Smooth muscle cell (in vitro differentiated cells): ENCODE measurements at regions not wholly inside any gene's neighbourhood (a gene's known extent, or its start where the extent isn't known, plus 50 kb on each side); places are given as distances from the start of the nearest gene placed in this dataset.

Experiments
- DNase-seq: peaks from one replicate; lab custom pipeline; 2025; ENCODE audit not compliant: unreplicated experiment; lab: John Stamatoyannopoulos, UW
- H2AFZ ChIP-seq: fragments of 200-600 bp; sonication (generic); 2 replicates; pipeline ENCODE4 v1.6.0; 2016; ENCODE audit warnings: antibody characterized with exemption, low read depth, mild to moderate bottlenecking
- H3F3A ChIP-seq: fragments of 200-600 bp; sonication (generic); 2 replicates; pipeline ENCODE4 v1.6.0; 2017; ENCODE audit warnings: antibody characterized with exemption, low read depth
- H3K27ac ChIP-seq: fragments of 200-600 bp; sonication (generic); 2 replicates; pipeline ENCODE4 v1.5.1; 2016; ENCODE audit warnings: low read depth, mild to moderate bottlenecking
- H3K27me3 ChIP-seq: fragments of 200-600 bp; sonication (generic); 2 replicates; pipeline ENCODE4 v1.6.1; 2016; ENCODE audit warnings: low read depth, mild to moderate bottlenecking
- H3K36me3 ChIP-seq: fragments of 200-600 bp; sonication (generic); 2 replicates; pipeline ENCODE4 v1.5.1; 2016; ENCODE audit warnings: low read depth
- H3K4me1 ChIP-seq: fragments of 200-600 bp; sonication (generic); 2 replicates; pipeline ENCODE4 v1.5.1; 2016; ENCODE audit warnings: low read depth
- H3K4me2 ChIP-seq: fragments of 200-600 bp; sonication (generic); 2 replicates; pipeline ENCODE4 v1.6.0; 2016; ENCODE audit warnings: mild to moderate bottlenecking
- H3K4me3 ChIP-seq: fragments of 200-600 bp; sonication (generic); 2 replicates; pipeline ENCODE4 v1.5.1; 2016; ENCODE audit warnings: mild to moderate bottlenecking
- H3K79me2 ChIP-seq: fragments of 200-600 bp; sonication (generic); 2 replicates; pipeline ENCODE4 v1.6.0; 2016; ENCODE audit warnings: low read depth, mild to moderate bottlenecking
- H3K9ac ChIP-seq: fragments of 200-600 bp; sonication (generic); 2 replicates; pipeline ENCODE4 v1.6.0; 2016; ENCODE audit warnings: low read depth
- H3K9me3 ChIP-seq: fragments of 200-600 bp; sonication (generic); replicated peaks from 2 replicates; pipeline ENCODE4 v1.5.1; 2016; ENCODE audit warnings: low read depth
- H4K20me1 ChIP-seq: fragments of 200-600 bp; sonication (generic); 2 replicates; pipeline ENCODE4 v1.6.0; 2016; ENCODE audit warnings: low read depth
- CTCF ChIP-seq: fragments of 200-600 bp; sonication (generic); IDR thresholded peaks from 2 replicates; pipeline ENCODE4 v1.5.1; 2017; ENCODE audit warnings: borderline replicate concordance, mild to moderate bottlenecking, antibody characterized with exemption; ENCODE audit not compliant: insufficient read depth, poor library complexity, severe bottlenecking
- whole genome bisulfite sequencing: methylation state at CpG from one replicate; pipeline ENCODE4 v1.1.7; 2016; ENCODE audit warnings: low lambda C conversion rate; 5-methylcytosine and 5-hydroxymethylcytosine counted together

- Histone ChIP-seq H2AFZ (no peak overlapping the region), H3K36me3 (no peaks in the 10 kb centered on the region), H3K27ac (no peak overlapping the region), H4K20me1 (no peaks in the 10 kb centered on the region), H3K27me3 (no peaks in the 10 kb centered on the region), H3K79me2 (no peaks in the 10 kb centered on the region), H3F3A (no peaks in the 10 kb centered on the region), H3K4me1 (no peaks in the 10 kb centered on the region), H3K4me3 (no peak overlapping the region), H3K9ac (no peak overlapping the region), H3K4me2 (no peak overlapping the region), H3K9me3 (no peaks in the 10 kb centered on the region)
- TF ChIP-seq CTCF: no peak
- 61% methylated on average over 6 of the region's 6 CpGs for WGBS
- no peak for DNase-seq
These were observed 237.0 kb downstream of the IDS start for GRCh38 chrX:149267878-149268813.

- H3K27me3 ChIP-seq: no peaks in the 10 kb centered on the region
- no peak overlapping the region for H2AFZ ChIP-seq
- H4K20me1 ChIP-seq: no peaks in the 10 kb centered on the region
- H3K79me2 ChIP-seq: no peaks in the 10 kb centered on the region
- 69% methylated on average over 1 of the region's 1 CpG for WGBS
- H3K4me3 ChIP-seq: no peak overlapping the region
- no peak overlapping the region for H3K27ac ChIP-seq
- no peaks in the 10 kb centered on the region for H3K4me1 ChIP-seq
- TF ChIP-seq CTCF: no peak
- H3K36me3 ChIP-seq: no peaks in the 10 kb centered on the region
- no peaks in the 10 kb centered on the region for H3F3A ChIP-seq
- no peak overlapping the region for H3K4me2 ChIP-seq
- no peak for DNase-seq
- no peaks in the 10 kb centered on the region for H3K9me3 ChIP-seq
- H3K9ac ChIP-seq: no peak overlapping the region
These were observed 243.0 kb downstream of the IDS start for GRCh38 chrX:149262086-149262485.

GRCh38 chrX:149259241-149259640, 245.9 kb downstream of the IDS start:
- 67% methylated on average over 2 of the region's 2 CpGs for WGBS
- Histone ChIP-seq H3F3A (no peaks in the 10 kb centered on the region), H2AFZ (no peak overlapping the region), H3K4me2 (no peak overlapping the region), H3K9me3 (no peaks in the 10 kb centered on the region), H3K9ac (no peak overlapping the region), H3K4me1 (no peaks in the 10 kb centered on the region), H3K27ac (no peak overlapping the region), H4K20me1 (no peaks in the 10 kb centered on the region), H3K79me2 (no peaks in the 10 kb centered on the region), H3K4me3 (no peak overlapping the region), H3K36me3 (no peaks in the 10 kb centered on the region), H3K27me3 (no peaks in the 10 kb centered on the region)
- TF ChIP-seq CTCF: no peak
- DNase-seq: no peak

DNA sequence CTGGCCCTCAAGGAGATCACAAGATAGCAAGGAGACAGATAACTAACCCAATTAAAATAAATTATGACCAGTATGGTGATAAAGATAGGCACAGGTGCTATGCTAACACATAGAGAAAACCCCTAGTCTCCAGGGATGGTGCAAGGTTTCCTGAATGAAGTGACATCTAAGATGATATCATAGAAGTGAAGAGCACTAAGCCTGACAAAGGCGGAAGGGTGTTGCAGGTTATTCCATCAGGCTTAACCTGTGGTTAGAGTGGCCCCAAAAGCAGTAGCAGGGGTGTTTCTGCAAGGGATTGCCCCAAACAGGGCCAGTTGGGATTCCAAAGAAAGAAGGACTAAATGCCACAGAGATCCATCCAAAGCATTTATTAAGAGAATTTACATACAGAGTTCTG, 249.2 kb downstream of the IDS start:
- H4K20me1 ChIP-seq: no peaks in the 10 kb centered on the region
- no peaks in the 10 kb centered on the region for H3K27me3 ChIP-seq
- no peaks in the 10 kb centered on the region for H3K36me3 ChIP-seq
- no peak for TF ChIP-seq CTCF
- no peak overlapping the region for H3K9ac ChIP-seq
- H3K27ac ChIP-seq: no peak overlapping the region
- H2AFZ ChIP-seq: no peak overlapping the region
- WGBS: 63% methylated on average over 1 of the region's 1 CpG
- no peak overlapping the region for H3K4me3 ChIP-seq
- no peak overlapping the region for H3K4me2 ChIP-seq
- H3K79me2 ChIP-seq: no peaks in the 10 kb centered on the region
- no peaks in the 10 kb centered on the region for H3F3A ChIP-seq
- no peaks in the 10 kb centered on the region for H3K4me1 ChIP-seq
- no peak for DNase-seq
- no peaks in the 10 kb centered on the region for H3K9me3 ChIP-seq
